B cell (primary cell): ENCODE measurements at regions not wholly inside any gene's neighbourhood (a gene's known extent, or its start where the extent isn't known, plus 50 kb on each side); places are given as distances from the start of the nearest gene placed in this dataset.

Experiments used
- ATAC-seq: fragments of 200-7000 bp; cut with Tn5 transposase; one replicate; pipeline ENCODE4 v1.10.0; 2021; ENCODE audit warnings: low read depth, mild to moderate bottlenecking, moderate number of reproducible peaks, moderate library complexity
- CTCF ChIA-PET: fragments of 350-600 bp; sonication (Branson Sonifier 250); formaldehyde crosslinking; loops from one replicate; lab custom pipeline; 2021; ENCODE audit warnings: antibody characterized with exemption, inconsistent platforms; lab: Charles Lee
- POLR2A ChIA-PET: fragments of 350-600 bp; sonication (Branson Sonifier 250); formaldehyde crosslinking; loops from one replicate; lab custom pipeline; 2021; ENCODE audit warnings: antibody characterized with exemption; lab: Charles Lee
- DNase-seq: peaks from one replicate; pipeline ENCODE4 v3.0.0; 2013
- H2AFZ ChIP-seq: 2 replicates; pipeline ENCODE4 v1.6.1; 2012; ENCODE audit warnings: mild to moderate bottlenecking, low read depth, low read length; ENCODE audit not compliant: insufficient read depth, poor library complexity, severe bottlenecking
- H3K27ac ChIP-seq, 2 donors: 1 replicate in 1 of 2; 2 replicates in 1 of 2; pipeline ENCODE4 v1.5.1; 2012 to 2013; ENCODE audit warnings: low read length in 2 of 2, mild to moderate bottlenecking in 2 of 2, moderate library complexity in 1 of 2
- H3K27me3 ChIP-seq, 4 experiments: fragments of 200-600 bp in 1 of 4; sonication (generic) in 1 of 4; replicated peaks in 1 of 4; 1 replicate in 2 of 4; 2 replicates in 2 of 4; pipeline versions ENCODE4 v1.6.1 to v1.7.0; 2013 to 2016; ENCODE audit warnings: low read length in 3 of 4, mild to moderate bottlenecking in 2 of 4, mixed read lengths in 1 of 4, moderate library complexity in 1 of 4; ENCODE audit not compliant: insufficient read depth in 4 of 4, control insufficient read depth in 3 of 4; ENCODE audit errors: control extremely low read depth in 1 of 4
- H3K36me3 ChIP-seq, 2 experiments: replicated peaks in 1 of 2; 1 replicate in 1 of 2; 2 replicates in 1 of 2; pipeline versions ENCODE4 v1.6.1 to v1.7.1; 2013; ENCODE audit warnings: low read length in 1 of 2; ENCODE audit not compliant: insufficient read depth in 2 of 2, control insufficient read depth in 1 of 2; ENCODE audit errors: control extremely low read depth in 1 of 2, extremely low read depth in 1 of 2
- H3K4me1 ChIP-seq, 2 donors: fragments of 200-600 bp in 1 of 2; sonication (generic) in 1 of 2; 1 replicate in 1 of 2; 2 replicates in 1 of 2; pipeline versions ENCODE4 v1.5.1 to v1.6.1; 2013 to 2017; ENCODE audit warnings: low read length in 2 of 2; ENCODE audit not compliant: control insufficient read depth in 2 of 2, insufficient read depth in 2 of 2
- H3K4me2 ChIP-seq: replicated peaks from 2 replicates; pipeline ENCODE3; 2012; ENCODE audit warnings: mild to moderate bottlenecking, low read depth, low read length; ENCODE audit not compliant: poor library complexity, severe bottlenecking
- H3K4me3 ChIP-seq, 5 experiments: fragments of 200-600 bp in 1 of 5; sonication (generic) in 1 of 5; 1 replicate in 3 of 5; 2 replicates in 2 of 5; pipeline versions ENCODE4 v1.5.1 to v1.7.0; 2011 to 2016; ENCODE audit warnings: low read length in 4 of 5, mild to moderate bottlenecking in 4 of 5, low read depth in 2 of 5, control low read depth in 1 of 5, moderate library complexity in 1 of 5; ENCODE audit not compliant: insufficient read depth in 1 of 5; ENCODE audit errors: control extremely low read depth in 1 of 5, extremely low read depth in 1 of 5
- H3K79me2 ChIP-seq: fragments of 200-600 bp; sonication (generic); one replicate; pipeline ENCODE4 v1.6.0; 2016; ENCODE audit warnings: low read length; ENCODE audit not compliant: control insufficient read depth, insufficient read depth
- H3K9ac ChIP-seq: fragments of 200-600 bp; sonication (generic); 2 replicates; pipeline ENCODE4 v1.6.1; 2017; ENCODE audit warnings: mild to moderate bottlenecking, low read length, moderate library complexity
- H3K9me3 ChIP-seq, 3 donors: one replicate each; pipeline versions ENCODE4 v1.6.1 to v1.7.1; 2013; ENCODE audit warnings: low read length in 2 of 3; ENCODE audit not compliant: control insufficient read depth in 2 of 3, insufficient read depth in 1 of 3; ENCODE audit errors: control extremely low read depth in 1 of 3
- H4K20me1 ChIP-seq: 2 replicates; pipeline ENCODE4 v1.6.0; 2012; ENCODE audit warnings: mild to moderate bottlenecking, low read length; ENCODE audit not compliant: insufficient read depth, control insufficient read depth, poor library complexity, severe bottlenecking
- H3K27ac Mint-ChIP-seq: one replicate; pipeline ENCODE4 v1.8.0; 2021; ENCODE audit warnings: mixed read lengths
- H3K27me3 Mint-ChIP-seq: one replicate; pipeline ENCODE4 v1.8.0; 2021; ENCODE audit warnings: mixed read lengths
- H3K4me1 Mint-ChIP-seq: one replicate; pipeline ENCODE4 v1.8.0; 2021; ENCODE audit warnings: mixed read lengths
- H3K4me3 Mint-ChIP-seq: one replicate; pipeline ENCODE4 v1.8.0; 2021; ENCODE audit warnings: mixed read lengths
- H3K9me3 Mint-ChIP-seq: one replicate; pipeline ENCODE4 v1.8.0; 2022; ENCODE audit warnings: mixed read lengths; ENCODE audit not compliant: insufficient read depth
- EZH2 ChIP-seq: IDR thresholded peaks from 2 replicates; pipeline ENCODE4 v1.6.1; 2012; ENCODE audit warnings: borderline replicate concordance, low read depth, mild to moderate bottlenecking, moderate library complexity, low read length; ENCODE audit not compliant: insufficient read depth, poor library complexity, severe bottlenecking
- WGBS: methylation state at CpG from one replicate; pipeline ENCODE4 v1.1.5; 2013; ENCODE audit warnings: missing lambda C conversion rate; ENCODE audit not compliant: insufficient coverage; 5-methylcytosine and 5-hydroxymethylcytosine counted together
- intact Hi-C: fragments of 100-400 bp; cut with micrococcal nuclease; formaldehyde crosslinking; loops from one replicate; pipeline ENCODE4 v1.10.0; 2022
- TF ChIP-seq, protein P1 (sequence below): fragments of 200-600 bp; IDR thresholded peaks from one replicate; pipeline ENCODE4 v1.8.0; 2022; ENCODE audit warnings: antibody characterized with exemption, mild to moderate bottlenecking

DNA sequence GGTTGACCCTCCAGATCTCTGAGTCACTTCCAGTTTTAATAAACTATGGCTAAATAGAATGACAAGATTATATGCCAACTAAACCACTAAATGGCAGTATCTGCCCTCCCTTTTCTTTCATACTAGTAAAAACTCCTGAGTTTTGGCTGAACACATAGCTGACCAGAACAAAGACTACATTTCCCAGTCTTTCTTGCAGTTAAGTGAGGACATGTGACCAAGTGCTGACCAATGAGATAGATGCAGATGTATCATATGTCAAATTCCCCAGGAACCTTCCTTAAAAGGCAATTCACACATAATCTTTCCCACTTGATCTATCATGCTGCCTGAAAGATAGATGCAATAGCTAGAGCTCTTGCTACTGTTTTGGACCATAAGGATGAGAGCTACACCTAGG lies 191.3 kb downstream of the SHOX2 start:
- H4K20me1 ChIP-seq: no peaks in the 10 kb centered on the region
- no peak overlapping the region for H3K27ac ChIP-seq
- TF ChIP-seq EZH2: no peak
- TF ChIP-seq, protein P1, sequence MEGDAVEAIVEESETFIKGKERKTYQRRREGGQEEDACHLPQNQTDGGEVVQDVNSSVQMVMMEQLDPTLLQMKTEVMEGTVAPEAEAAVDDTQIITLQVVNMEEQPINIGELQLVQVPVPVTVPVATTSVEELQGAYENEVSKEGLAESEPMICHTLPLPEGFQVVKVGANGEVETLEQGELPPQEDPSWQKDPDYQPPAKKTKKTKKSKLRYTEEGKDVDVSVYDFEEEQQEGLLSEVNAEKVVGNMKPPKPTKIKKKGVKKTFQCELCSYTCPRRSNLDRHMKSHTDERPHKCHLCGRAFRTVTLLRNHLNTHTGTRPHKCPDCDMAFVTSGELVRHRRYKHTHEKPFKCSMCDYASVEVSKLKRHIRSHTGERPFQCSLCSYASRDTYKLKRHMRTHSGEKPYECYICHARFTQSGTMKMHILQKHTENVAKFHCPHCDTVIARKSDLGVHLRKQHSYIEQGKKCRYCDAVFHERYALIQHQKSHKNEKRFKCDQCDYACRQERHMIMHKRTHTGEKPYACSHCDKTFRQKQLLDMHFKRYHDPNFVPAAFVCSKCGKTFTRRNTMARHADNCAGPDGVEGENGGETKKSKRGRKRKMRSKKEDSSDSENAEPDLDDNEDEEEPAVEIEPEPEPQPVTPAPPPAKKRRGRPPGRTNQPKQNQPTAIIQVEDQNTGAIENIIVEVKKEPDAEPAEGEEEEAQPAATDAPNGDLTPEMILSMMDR: no peak
- Mint-ChIP-seq H3K27ac (no peak overlapping the region), H3K9me3 (no peaks in the 10 kb centered on the region), H3K27me3 (no peaks in the 10 kb centered on the region), H3K4me3 (no peak overlapping the region), H3K4me1 (no peaks in the 10 kb centered on the region)
- H3K27me3 ChIP-seq: no peaks in the 10 kb centered on the region
- H2AFZ ChIP-seq: no peak overlapping the region
- H3K4me3 ChIP-seq: no peak overlapping the region
- ATAC-seq (no peak), DNase-seq (no peak)
- no peaks in the 10 kb centered on the region for H3K4me1 ChIP-seq
- H3K9ac ChIP-seq: no peak overlapping the region
- no peaks in the 10 kb centered on the region for H3K9me3 ChIP-seq
- intact Hi-C loops: no loop called here
- no peaks in the 10 kb centered on the region for H3K79me2 ChIP-seq
- CTCF ChIA-PET: no interaction called here
- no peak overlapping the region for H3K4me2 ChIP-seq
- POLR2A ChIA-PET: no interaction called here
- no peaks in the 10 kb centered on the region for H3K36me3 ChIP-seq

DNA sequence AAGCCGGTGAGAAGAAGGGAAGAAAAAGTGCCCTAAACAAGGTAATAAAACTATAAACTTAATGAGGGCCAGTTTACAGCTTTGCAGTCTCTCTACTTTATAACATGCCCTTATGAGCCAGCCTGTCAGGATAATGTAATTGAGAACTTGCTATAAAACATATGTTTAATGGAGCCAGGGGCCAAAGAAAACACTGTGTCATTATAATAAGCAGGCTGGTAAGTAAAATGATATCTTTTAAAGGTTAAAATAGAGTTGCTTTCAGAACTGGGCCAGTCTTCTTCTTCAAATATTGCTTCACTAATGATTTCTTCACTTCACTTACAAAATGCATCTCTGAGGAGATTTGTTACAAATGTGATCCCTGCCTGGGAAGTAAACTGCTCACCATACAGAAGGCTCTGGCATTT lies 192.5 kb downstream of the SHOX2 start:
- ChIA-PET CTCF (no interaction called here), POLR2A (no interaction called here)
- intact Hi-C loops: no loop called here
- H3K9ac ChIP-seq: no peak overlapping the region
- no CpG with 5 or more reads among the region's 1 CpG for WGBS
- no peak overlapping the region for H3K4me3 ChIP-seq
- H3K9me3 ChIP-seq: no peaks in the 10 kb centered on the region
- no peaks in the 10 kb centered on the region for H3K4me1 ChIP-seq
- H4K20me1 ChIP-seq: no peaks in the 10 kb centered on the region
- no peaks in the 10 kb centered on the region for H3K36me3 ChIP-seq
- no peaks in the 10 kb centered on the region for H3K79me2 ChIP-seq
- H3K27ac ChIP-seq: no peak overlapping the region
- no peak for ATAC-seq
- H2AFZ ChIP-seq: no peak overlapping the region
- no peaks in the 10 kb centered on the region for H3K4me1 Mint-ChIP-seq
- H3K27me3 Mint-ChIP-seq: no peaks in the 10 kb centered on the region
- no peak overlapping the region for H3K4me2 ChIP-seq
- H3K27ac Mint-ChIP-seq: no peak overlapping the region
- H3K27me3 ChIP-seq: no peaks in the 10 kb centered on the region
- no peaks in the 10 kb centered on the region for H3K9me3 Mint-ChIP-seq
- H3K4me3 Mint-ChIP-seq: no peak overlapping the region
- no peak for TF ChIP-seq EZH2
- TF ChIP-seq, protein P1: no peak
- no peak for DNase-seq
